HEK293 (cell line): ENCODE measurements at regions not wholly inside any gene's neighbourhood (a gene's known extent, or its start where the extent isn't known, plus 50 kb on each side); places are given as distances from the start of the nearest gene placed in this dataset.

Experiments used
- CTCF ChIA-PET: fragments of 350-600 bp; formaldehyde crosslinking; extraction: SDS; loops from one replicate; lab custom pipeline; 2021; ENCODE audit warnings: antibody characterized with exemption; lab: Yijun Ruan, JAX
- POLR2A ChIA-PET: fragments of 300-600 bp; formaldehyde crosslinking; extraction: SDS; loops from one replicate; lab custom pipeline; 2020; ENCODE audit warnings: antibody characterized with exemption, inconsistent platforms; lab: Yijun Ruan, JAX
- H3K27ac ChIP-seq: fragments of 200-500 bp; sonication (Bioruptor generic); 2 replicates; pipeline ENCODE4 v1.5.1; 2014; ENCODE audit warnings: low read depth, low read length, control low read depth, inconsistent platforms; ENCODE audit errors: extremely low read depth
- H3K36me3 ChIP-seq, 2 experiments: fragments of 200-500 bp in 1 of 2; sonication (Bioruptor generic) in 1 of 2; 1 replicate in 1 of 2; 2 replicates in 1 of 2; pipeline ENCODE4 v1.5.1; 2014 to 2017; ENCODE audit warnings: inconsistent platforms in 2 of 2, low read length in 2 of 2; ENCODE audit not compliant: control insufficient read depth in 2 of 2, insufficient read depth in 1 of 2
- H3K4me1 ChIP-seq: fragments of 200-500 bp; sonication (Bioruptor generic); 2 replicates; pipeline ENCODE4 v1.5.1; 2014; ENCODE audit warnings: mild to moderate bottlenecking, low read length, inconsistent platforms; ENCODE audit not compliant: control insufficient read depth, insufficient read depth
- H3K4me3 ChIP-seq: 2 replicates; pipeline ENCODE4 v1.5.1; 2011; ENCODE audit warnings: low read depth, mild to moderate bottlenecking, control low read depth, low read length, moderate library complexity
- H3K9me3 ChIP-seq: fragments of 200-500 bp; sonication (Bioruptor generic); 2 replicates; pipeline ENCODE4 v1.5.1; 2014; ENCODE audit warnings: low read depth, low read length, inconsistent platforms; ENCODE audit not compliant: control insufficient read depth, insufficient read depth
- GLIS2 ChIP-seq: fragments of 450-650 bp; formaldehyde crosslinking; IDR thresholded peaks from 2 replicates; pipeline ENCODE4 v1.5.1; 2016; ENCODE audit warnings: missing biosample characterization, missing genetic modification characterization
- INSM2 ChIP-seq: fragments of 450-650 bp; formaldehyde crosslinking; IDR thresholded peaks from 2 replicates; pipeline ENCODE4 v1.5.1; 2016; ENCODE audit warnings: missing biosample characterization, missing genetic modification characterization
- PRDM1 ChIP-seq: fragments of 450-650 bp; formaldehyde crosslinking; IDR thresholded peaks from 2 replicates; pipeline ENCODE4; 2016; ENCODE audit warnings: missing biosample characterization, missing genetic modification characterization
- SCRT2 ChIP-seq: fragments of 450-650 bp; formaldehyde crosslinking; IDR thresholded peaks from 2 replicates; pipeline ENCODE4 v1.5.1; 2016; ENCODE audit warnings: missing biosample characterization, missing genetic modification characterization
- ZBTB1 ChIP-seq: fragments of 450-650 bp; formaldehyde crosslinking; IDR thresholded peaks from 2 replicates; pipeline ENCODE4 v1.5.1; 2016; ENCODE audit warnings: missing biosample characterization, missing genetic modification characterization
- ZBTB7A ChIP-seq: fragments of 450-650 bp; formaldehyde crosslinking; IDR thresholded peaks from 2 replicates; pipeline ENCODE4 v1.5.1; 2016; ENCODE audit warnings: low read depth, missing biosample characterization, missing genetic modification characterization
- ZFP3 ChIP-seq: fragments of 450-650 bp; formaldehyde crosslinking; IDR thresholded peaks from 2 replicates; pipeline ENCODE4 v1.5.1; 2016; ENCODE audit warnings: low read depth, missing biosample characterization, missing genetic modification characterization
- ZNF146 ChIP-seq: fragments of 450-650 bp; formaldehyde crosslinking; IDR thresholded peaks from 2 replicates; pipeline ENCODE4 v1.5.1; 2016; ENCODE audit warnings: missing biosample characterization, missing genetic modification characterization
- ZNF341 ChIP-seq: fragments of 450-650 bp; formaldehyde crosslinking; IDR thresholded peaks from 2 replicates; pipeline ENCODE4; 2016; ENCODE audit warnings: low read depth, missing biosample characterization, missing genetic modification characterization
- ZNF530 ChIP-seq: fragments of 450-650 bp; formaldehyde crosslinking; IDR thresholded peaks from 2 replicates; pipeline ENCODE4 v1.5.1; 2016; ENCODE audit warnings: low read depth, missing biosample characterization, missing genetic modification characterization
- ZNF561 ChIP-seq: fragments of 450-650 bp; IDR thresholded peaks from 2 replicates; pipeline ENCODE4 v1.5.1; 2018; ENCODE audit warnings: missing biosample characterization, missing genetic modification characterization, borderline replicate concordance
- ZNF580 ChIP-seq: fragments of 450-650 bp; formaldehyde crosslinking; IDR thresholded peaks from 2 replicates; pipeline ENCODE4 v1.5.1; 2016; ENCODE audit warnings: missing biosample characterization, missing genetic modification characterization
- ZNF747 ChIP-seq: fragments of 450-650 bp; formaldehyde crosslinking; IDR thresholded peaks from 2 replicates; pipeline ENCODE4 v1.5.1; 2016; ENCODE audit warnings: missing biosample characterization, missing genetic modification characterization
- ZSCAN5A ChIP-seq: fragments of 450-650 bp; formaldehyde crosslinking; IDR thresholded peaks from 2 replicates; pipeline ENCODE4 v1.5.1; 2016; ENCODE audit warnings: missing biosample characterization, missing genetic modification characterization
- ZXDB ChIP-seq: fragments of 450-650 bp; formaldehyde crosslinking; IDR thresholded peaks from 2 replicates; pipeline ENCODE4 v1.5.1; 2016; ENCODE audit warnings: missing biosample characterization, missing genetic modification characterization

- H3K9me3 ChIP-seq = no peaks in the 10 kb centered on the region
- no peaks in the 10 kb centered on the region for H3K36me3 ChIP-seq
- no peak overlapping the region for H3K27ac ChIP-seq
- POLR2A ChIA-PET = no interaction called here
- H3K4me3 ChIP-seq = no peak overlapping the region
- H3K4me1 ChIP-seq = no peaks in the 10 kb centered on the region
- CTCF ChIA-PET = interaction anchor here (0.7 to 1.3 kb wide), 4 partner anchors 8 to 111 kb away, joined by 3 to 5 read pairs (median 3); no protein-coding TSS in a partner anchor
- TF ChIP-seq ZBTB1 (tag by site-specific recombination) = no peak
- no peak for TF ChIP-seq INSM2
- no peak for TF ChIP-seq ZXDB (tag by site-specific recombination)
Observed at GRCh38 chr14:22500525-22500924, 88.5 kb downstream of the DAD1 start.

GRCh38 chr14:22497671-22498093 lies 91.3 kb downstream of the DAD1 start:
- no peaks in the 10 kb centered on the region for H3K36me3 ChIP-seq
- POLR2A ChIA-PET = no interaction called here
- no peak overlapping the region for H3K4me3 ChIP-seq
- H3K4me1 ChIP-seq = no peaks in the 10 kb centered on the region
- H3K27ac ChIP-seq = no peak overlapping the region
- TF ChIP-seq ZNF530 (tag by site-specific recombination) (no peak), SCRT2 (tag by site-specific recombination) (peak; percentile 40; the same call in 1 of the 2 replicates)
- no peaks in the 10 kb centered on the region for H3K9me3 ChIP-seq
- CTCF ChIA-PET = no interaction called here

GRCh38 chr14:22497144-22497423 lies 91.9 kb downstream of the DAD1 start:
- Histone ChIP-seq H3K4me3 (no peak overlapping the region), H3K4me1 (no peaks in the 10 kb centered on the region), H3K9me3 (no peaks in the 10 kb centered on the region), H3K36me3 (no peaks in the 10 kb centered on the region), H3K27ac (no peak overlapping the region)
- CTCF ChIA-PET = interaction anchor here (2.2 kb wide), 1 partner anchor 20 kb away, joined by 8 read pairs; no protein-coding TSS in a partner anchor
- TF ChIP-seq ZSCAN5A (tag by site-specific recombination) = no peak
- no peak for TF ChIP-seq ZNF341 (tag by site-specific recombination)
- TF ChIP-seq ZNF561 (tag by site-specific recombination) = no peak
- no peak for TF ChIP-seq GLIS2 (tag by site-specific recombination)
- no peak for TF ChIP-seq ZNF747 (tag by site-specific recombination)
- no peak for TF ChIP-seq ZNF146 (tag by site-specific recombination)
- TF ChIP-seq PRDM1 (tag by site-specific recombination) = no peak
- no peak for TF ChIP-seq ZFP3 (tag by site-specific recombination)
- POLR2A ChIA-PET = no interaction called here

GRCh38 chr14:22494486-22495135 lies 94.4 kb downstream of the DAD1 start:
- H3K4me1 ChIP-seq = no peaks in the 10 kb centered on the region
- CTCF ChIA-PET = interaction anchor here (0.6 to 2.2 kb wide), 4 partner anchors 9 to 465 kb away, joined by 3 to 8 read pairs (median 4); no protein-coding TSS in a partner anchor
- no peak for TF ChIP-seq ZBTB7A (tag by site-specific recombination)
- peak; percentile 20; the same call in 1 of the 2 replicates for TF ChIP-seq SCRT2 (tag by site-specific recombination)
- no peak for TF ChIP-seq ZNF580 (tag by site-specific recombination)
- TF ChIP-seq, all 188 proteins: peak for 1
- H3K4me3 ChIP-seq = no peak overlapping the region
- POLR2A ChIA-PET = no interaction called here
- H3K27ac ChIP-seq = no peak overlapping the region
- H3K36me3 ChIP-seq = no peaks in the 10 kb centered on the region
- H3K9me3 ChIP-seq = no peaks in the 10 kb centered on the region
